Gastrocnemius medialis (tissue), 4 donors: ENCODE measurements at regions not wholly inside any gene's neighbourhood (a gene's known extent, or its start where the extent isn't known, plus 50 kb on each side); places are given as distances from the start of the nearest gene placed in this dataset.
A peak's percentile ranks its signal among the peaks of the same experiment; 100 is the strongest.
"Not testable (repeated sequence)": the region's sequence is repeated elsewhere in the genome, so short reads cannot be mapped to it uniquely, and the experiment has no call there.

Experiments used
- ATAC-seq, 2 donors: fragments of 150-250 bp; one replicate each; pipeline ENCODE4 v1.9.1; 2016
- DNase-seq, 2 donors: peaks; one replicate each; pipeline ENCODE4 v3.0.0-alpha.2; 2019
- H3K27ac ChIP-seq, 4 donors: fragments of 200-600 bp; sonication (generic); 1 replicate in 1 of 4; 2 replicates in 3 of 4; pipeline ENCODE4 v1.5.1; 2016 to 2018; ENCODE audit warnings: mild to moderate bottlenecking in 2 of 4, moderate library complexity in 1 of 4
- H3K27me3 ChIP-seq, 3 donors: fragments of 200-600 bp; sonication (generic) in 2 of 3; 1 replicate in 1 of 3; 2 replicates in 2 of 3; pipeline versions ENCODE4 v1.5.1 to v1.6.0; 2016 to 2019; ENCODE audit warnings: mild to moderate bottlenecking in 1 of 3, moderate library complexity in 1 of 3
- H3K36me3 ChIP-seq, 2 donors: fragments of 200-600 bp; sonication (generic) in 1 of 2; one replicate each; pipeline ENCODE4 v1.5.1; 2017 to 2018
- H3K4me1 ChIP-seq, 2 donors: fragments of 200-600 bp; sonication (generic) in 1 of 2; one replicate each; pipeline ENCODE4 v1.5.1; 2016 to 2017; ENCODE audit warnings: mild to moderate bottlenecking in 2 of 2
- H3K4me3 ChIP-seq, 4 donors: fragments of 200-600 bp; sonication (generic) in 3 of 4; 1 replicate in 1 of 4; 2 replicates in 3 of 4; pipeline ENCODE4 v1.5.1; 2016 to 2019; ENCODE audit warnings: mild to moderate bottlenecking in 2 of 4
- H3K9me3 ChIP-seq, 3 donors: fragments of 200-600 bp; sonication (generic) in 2 of 3; 1 replicate in 1 of 3; 2 replicates in 2 of 3; pipeline ENCODE4 v1.5.1; 2016 to 2019
- POLR2A ChIP-seq, 2 donors: fragments of 450-650 bp; IDR thresholded peaks; one replicate each; pipeline ENCODE4 v1.6.1; 2017; ENCODE audit warnings: antibody characterized with exemption in 2 of 2, mild to moderate bottlenecking in 2 of 2, moderate library complexity in 2 of 2
- in situ Hi-C, 4 donors: fragments of 200-750 bp; cut with MboI; loops; one replicate each; pipeline versions ENCODE4 v1.15.0 to v1.8.0; 2017; ENCODE audit warnings: low sequenced_read_pairs in 4 of 4
- intact Hi-C: fragments of 100-400 bp; cut with DNase I; formaldehyde crosslinking; loops from one replicate; pipeline ENCODE4 v1.15.1; 2023; ENCODE audit warnings: low total_unique reads
- TF ChIP-seq, protein P1 (sequence below), 5 experiments: fragments of 450-650 bp in 3 of 5; fragments of 200-600 bp in 2 of 5; sonication (generic) in 2 of 5; IDR thresholded peaks in 4 of 5; conservative IDR thresholded peaks in 1 of 5; 1 replicate in 4 of 5; 2 replicates in 1 of 5; pipeline ENCODE4 v1.5.1; 2016 to 2019; ENCODE audit warnings: antibody characterized with exemption in 5 of 5, mild to moderate bottlenecking in 3 of 5, moderate library complexity in 3 of 5

DNA sequence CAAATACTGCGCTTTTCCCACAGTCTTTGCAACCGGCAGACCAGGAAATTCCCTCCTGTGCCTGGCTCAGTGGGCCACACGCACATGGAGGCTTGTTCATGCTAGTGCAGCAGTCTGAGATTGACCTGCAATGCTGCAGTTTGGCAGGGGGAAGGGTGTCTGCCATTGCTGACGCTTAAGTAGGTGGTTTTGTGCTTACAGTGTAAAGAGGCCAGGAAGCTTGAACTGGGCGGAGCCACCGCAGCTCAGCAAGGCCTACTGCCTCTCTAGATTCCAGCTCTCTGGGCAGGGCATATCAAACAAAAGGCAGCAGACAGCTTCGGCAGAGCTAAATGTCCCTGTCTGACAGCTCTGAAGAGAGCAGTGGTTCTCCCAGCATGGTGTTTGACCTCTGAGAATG lies 390.5 kb upstream of the TECRL start:
- Histone ChIP-seq H3K4me1 (no peaks in the 10 kb centered on the region), H3K27me3 (no peaks in the 10 kb centered on the region), H3K9me3 (no peaks in the 10 kb centered on the region), H3K27ac (no peak overlapping the region), H3K36me3 (no peaks in the 10 kb centered on the region), H3K4me3 (no peak overlapping the region)
- in situ Hi-C loops = no loop called here
- DNase-seq = no peak
- TF ChIP-seq, protein P1, sequence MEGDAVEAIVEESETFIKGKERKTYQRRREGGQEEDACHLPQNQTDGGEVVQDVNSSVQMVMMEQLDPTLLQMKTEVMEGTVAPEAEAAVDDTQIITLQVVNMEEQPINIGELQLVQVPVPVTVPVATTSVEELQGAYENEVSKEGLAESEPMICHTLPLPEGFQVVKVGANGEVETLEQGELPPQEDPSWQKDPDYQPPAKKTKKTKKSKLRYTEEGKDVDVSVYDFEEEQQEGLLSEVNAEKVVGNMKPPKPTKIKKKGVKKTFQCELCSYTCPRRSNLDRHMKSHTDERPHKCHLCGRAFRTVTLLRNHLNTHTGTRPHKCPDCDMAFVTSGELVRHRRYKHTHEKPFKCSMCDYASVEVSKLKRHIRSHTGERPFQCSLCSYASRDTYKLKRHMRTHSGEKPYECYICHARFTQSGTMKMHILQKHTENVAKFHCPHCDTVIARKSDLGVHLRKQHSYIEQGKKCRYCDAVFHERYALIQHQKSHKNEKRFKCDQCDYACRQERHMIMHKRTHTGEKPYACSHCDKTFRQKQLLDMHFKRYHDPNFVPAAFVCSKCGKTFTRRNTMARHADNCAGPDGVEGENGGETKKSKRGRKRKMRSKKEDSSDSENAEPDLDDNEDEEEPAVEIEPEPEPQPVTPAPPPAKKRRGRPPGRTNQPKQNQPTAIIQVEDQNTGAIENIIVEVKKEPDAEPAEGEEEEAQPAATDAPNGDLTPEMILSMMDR (IDR thresholded peaks at IDR 0.05 in 4 of 5, conservative IDR thresholded peaks at IDR 0.05 in 1 of 5) = no peak
- TF ChIP-seq POLR2A (IDR thresholded peaks at IDR 0.05) = no peak
- ATAC-seq = no peak
- intact Hi-C loops = no loop called here

- in situ Hi-C loops = not testable (repeated sequence)
Observed at GRCh38 chr4:64798828-64799227, 389.6 kb upstream of the TECRL start.

DNA sequence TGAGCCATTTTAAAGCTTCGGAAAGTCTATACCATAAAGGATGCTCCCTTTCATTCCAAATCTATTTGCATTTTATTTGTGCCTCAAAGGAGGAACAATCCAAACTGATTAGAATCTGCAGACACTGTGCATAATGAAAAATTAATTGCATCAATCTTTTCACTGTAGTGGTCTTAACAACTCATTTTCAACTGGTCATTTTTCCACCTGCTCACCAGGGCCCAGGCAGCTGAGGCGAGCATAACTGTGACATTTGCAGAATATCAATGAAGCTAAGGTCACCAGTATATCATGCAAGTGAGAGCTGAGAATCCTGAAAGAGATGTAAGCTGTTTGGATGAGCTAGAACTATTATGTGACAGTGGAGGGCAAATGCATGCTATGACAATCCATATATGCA lies 387.3 kb upstream of the TECRL start:
- in situ Hi-C loops = no loop called here
- Histone ChIP-seq H3K9me3 (no peaks in the 10 kb centered on the region), H3K4me3 (no peak overlapping the region), H3K27me3 (no peaks in the 10 kb centered on the region), H3K27ac (no peak overlapping the region), H3K4me1 (no peaks in the 10 kb centered on the region), H3K36me3 (no peaks in the 10 kb centered on the region)
- DNase-seq = no peak
- no peak for TF ChIP-seq POLR2A (IDR thresholded peaks at IDR 0.05)
- TF ChIP-seq, protein P1 (IDR thresholded peaks at IDR 0.05 in 4 of 5, conservative IDR thresholded peaks at IDR 0.05 in 1 of 5) = no peak
- intact Hi-C loops = no loop called here
- no peak for ATAC-seq

More at GRCh38 chr4:64798828-64799227, 389.6 kb upstream of the TECRL start:
- H3K27me3 ChIP-seq, H3K27ac ChIP-seq, H3K4me1 ChIP-seq, DNase-seq, intact Hi-C loops, ATAC-seq, H3K4me3 ChIP-seq, H3K9me3 ChIP-seq, H3K36me3 ChIP-seq: not testable (repeated sequence)

DNA sequence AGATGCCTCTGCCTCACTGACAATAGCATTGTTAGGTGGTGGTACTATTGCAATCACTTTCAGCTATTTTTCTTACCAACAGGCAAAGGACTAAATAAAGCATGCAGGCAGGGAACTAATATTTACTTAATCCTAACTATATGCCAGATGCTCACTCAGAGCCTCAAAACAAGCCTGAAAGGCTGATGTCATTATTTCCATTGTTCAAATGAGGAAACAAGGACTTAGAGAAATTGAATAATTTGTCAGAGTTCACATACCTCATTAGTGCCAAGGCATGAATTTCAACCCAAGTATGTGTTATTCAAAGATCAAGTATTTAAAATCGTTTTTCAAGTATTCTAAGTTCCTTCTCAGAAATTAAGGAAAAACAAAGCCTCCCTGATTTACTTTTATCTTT lies 374.9 kb upstream of the TECRL start:
- Histone ChIP-seq H3K36me3 (no peaks in the 10 kb centered on the region), H3K27ac (no peak overlapping the region), H3K4me1 (no peaks in the 10 kb centered on the region), H3K4me3 (no peak overlapping the region), H3K27me3 (no peaks in the 10 kb centered on the region), H3K9me3 (no peaks in the 10 kb centered on the region)
- in situ Hi-C loops (no loop called here), intact Hi-C loops (no loop called here)
- no peak for DNase-seq
- TF ChIP-seq, protein P1 (IDR thresholded peaks at IDR 0.05 in 4 of 5, conservative IDR thresholded peaks at IDR 0.05 in 1 of 5) = no peak
- TF ChIP-seq POLR2A (IDR thresholded peaks at IDR 0.05) = no peak
- no peak for ATAC-seq

DNA sequence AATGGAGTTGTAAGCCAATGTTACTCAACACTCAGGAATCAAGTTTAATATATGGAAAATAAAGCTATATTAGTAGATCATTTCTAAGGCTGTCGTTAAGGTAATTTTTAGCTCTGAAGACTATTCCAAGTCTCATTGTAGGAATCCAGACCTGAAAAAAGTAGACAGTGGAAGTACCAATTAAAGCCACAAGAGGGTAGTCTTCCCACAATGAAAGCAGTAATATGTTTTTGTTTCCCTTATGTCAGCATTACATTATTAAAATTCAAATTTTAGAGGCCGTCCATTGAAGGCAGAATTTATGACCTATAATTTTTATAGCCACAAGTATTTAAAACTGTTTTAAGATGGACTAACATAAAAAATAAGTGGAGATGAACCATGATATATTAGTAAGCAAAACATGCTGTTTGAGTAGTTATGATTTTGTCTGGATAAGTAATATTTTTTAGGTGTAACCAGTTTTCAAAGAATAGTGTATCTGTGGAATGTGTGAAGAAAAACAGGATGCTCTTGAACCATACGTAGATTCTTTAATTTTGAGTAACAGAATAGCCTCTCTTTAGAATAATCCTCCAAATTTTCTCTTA lies 372.6 kb upstream of the TECRL start:
- in situ Hi-C loops (no loop called here), intact Hi-C loops (no loop called here)
- no peaks in the 10 kb centered on the region for H3K27me3 ChIP-seq
- H3K4me3 ChIP-seq = no peak overlapping the region
- no peak overlapping the region for H3K27ac ChIP-seq
- no peak for ATAC-seq
- no peaks in the 10 kb centered on the region for H3K9me3 ChIP-seq
- no peaks in the 10 kb centered on the region for H3K4me1 ChIP-seq
- no peak for DNase-seq
- no peak for TF ChIP-seq POLR2A (IDR thresholded peaks at IDR 0.05)
- TF ChIP-seq, protein P1 (IDR thresholded peaks at IDR 0.05 in 4 of 5, conservative IDR thresholded peaks at IDR 0.05 in 1 of 5) = peak in 1 of 5 experiments; percentile 18
- no peaks in the 10 kb centered on the region for H3K36me3 ChIP-seq
